Mammary epithelial cell (primary cell): ENCODE measurements at regions not wholly inside any gene's neighbourhood (a gene's known extent, or its start where the extent isn't known, plus 50 kb on each side); places are given as distances from the start of the nearest gene placed in this dataset.

Experiments
- EZH2 ChIP-seq: IDR thresholded peaks from 2 replicates; pipeline ENCODE4 v1.6.1; 2012; ENCODE audit warnings: low read length, inconsistent platforms, borderline replicate concordance
- TF ChIP-seq, protein P1 (sequence below), 2 donors: IDR thresholded peaks in 1 of 2; conservative IDR thresholded peaks in 1 of 2; 2 replicates each; pipeline ENCODE4 v1.5.1; 2011 to 2012; ENCODE audit warnings: inconsistent platforms in 2 of 2, low read length in 2 of 2, mild to moderate bottlenecking in 2 of 2, control low read depth in 1 of 2, low read depth in 1 of 2; ENCODE audit not compliant: insufficient read depth in 1 of 2; ENCODE audit errors: extremely low read depth in 1 of 2

DNA sequence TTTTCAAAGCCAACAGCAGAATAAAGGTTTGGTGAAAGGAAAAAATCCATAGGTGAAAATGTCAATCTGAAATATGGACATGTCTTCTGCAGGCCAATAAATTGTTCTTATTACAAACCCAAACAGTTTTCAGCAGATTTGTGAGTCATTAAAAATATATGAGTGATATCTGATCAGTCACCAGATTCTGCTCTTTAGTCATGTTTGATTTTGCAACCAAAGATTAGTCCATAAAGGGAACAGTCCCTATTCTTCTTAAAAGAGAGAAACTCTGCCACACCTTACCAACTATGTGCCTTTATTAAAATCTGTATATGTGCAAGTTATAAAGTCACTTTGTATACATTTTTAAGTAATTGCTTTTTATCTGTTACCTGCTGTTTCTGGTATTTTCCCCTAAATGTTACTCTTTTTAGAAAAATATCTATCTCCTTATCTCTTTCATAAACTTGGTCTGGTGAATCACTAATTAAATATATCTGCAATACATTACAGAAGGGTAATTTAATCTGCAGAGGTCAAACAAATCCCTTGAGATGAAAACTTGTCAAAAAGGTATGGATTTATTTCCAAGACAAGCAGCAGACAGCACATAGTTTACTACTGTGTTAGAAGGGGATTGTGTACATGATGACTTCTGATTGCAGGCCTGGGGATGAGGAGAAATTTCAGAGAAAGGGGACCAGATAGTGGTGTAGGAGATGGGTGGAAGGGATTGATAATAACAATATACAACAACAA is 322.9 kb upstream of the NWD2 start:
- TF ChIP-seq, protein P1, sequence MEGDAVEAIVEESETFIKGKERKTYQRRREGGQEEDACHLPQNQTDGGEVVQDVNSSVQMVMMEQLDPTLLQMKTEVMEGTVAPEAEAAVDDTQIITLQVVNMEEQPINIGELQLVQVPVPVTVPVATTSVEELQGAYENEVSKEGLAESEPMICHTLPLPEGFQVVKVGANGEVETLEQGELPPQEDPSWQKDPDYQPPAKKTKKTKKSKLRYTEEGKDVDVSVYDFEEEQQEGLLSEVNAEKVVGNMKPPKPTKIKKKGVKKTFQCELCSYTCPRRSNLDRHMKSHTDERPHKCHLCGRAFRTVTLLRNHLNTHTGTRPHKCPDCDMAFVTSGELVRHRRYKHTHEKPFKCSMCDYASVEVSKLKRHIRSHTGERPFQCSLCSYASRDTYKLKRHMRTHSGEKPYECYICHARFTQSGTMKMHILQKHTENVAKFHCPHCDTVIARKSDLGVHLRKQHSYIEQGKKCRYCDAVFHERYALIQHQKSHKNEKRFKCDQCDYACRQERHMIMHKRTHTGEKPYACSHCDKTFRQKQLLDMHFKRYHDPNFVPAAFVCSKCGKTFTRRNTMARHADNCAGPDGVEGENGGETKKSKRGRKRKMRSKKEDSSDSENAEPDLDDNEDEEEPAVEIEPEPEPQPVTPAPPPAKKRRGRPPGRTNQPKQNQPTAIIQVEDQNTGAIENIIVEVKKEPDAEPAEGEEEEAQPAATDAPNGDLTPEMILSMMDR (conservative IDR thresholded peaks at IDR 0.05 in 1 of 2, IDR thresholded peaks at IDR 0.05 in 1 of 2; ENCODE audit: extremely low read depth in 1 of 2, insufficient read depth in 1 of 2, low read depth in 1 of 2, low read length in 2 of 2) = no peak
- TF ChIP-seq EZH2 = no peak
